Renal pelvis (tissue), 1 donor: ENCODE measurements at regions not wholly inside any gene's neighbourhood (a gene's known extent, or its start where the extent isn't known, plus 50 kb on each side); places are given as distances from the start of the nearest gene placed in this dataset.

ENCODE experiments used
- DNase-seq: peaks from one replicate; pipeline ENCODE4 v3.0.0-alpha.2; 2013

GRCh38 chr5:111003623-111004022 is 67.9 kb upstream of the TSLP start:
- no peak for DNase-seq

- no peak for DNase-seq
These were observed 67.2 kb upstream of the TSLP start for GRCh38 chr5:111004291-111004690.

- no peak for DNase-seq
These were observed 60.7 kb upstream of the TSLP start for GRCh38 chr5:111010783-111011182.

- no peak for DNase-seq
These were observed 58.5 kb upstream of the TSLP start for GRCh38 chr5:111013011-111013410.

- DNase-seq = no peak
These were observed 54.7 kb upstream of the TSLP start for GRCh38 chr5:111016801-111017200.

- DNase-seq = no peak
These were observed 53.8 kb upstream of the TSLP start for GRCh38 chr5:111017731-111018130.
